Lower leg skin (tissue), 3 donors: ENCODE measurements at regions not wholly inside any gene's neighbourhood (a gene's known extent, or its start where the extent isn't known, plus 50 kb on each side); places are given as distances from the start of the nearest gene placed in this dataset.

ENCODE experiments used
- CTCF ChIP-seq, 3 donors: fragments of 450-650 bp; IDR thresholded peaks; one replicate each; pipeline ENCODE4 v1.5.1; 2016; ENCODE audit warnings: antibody characterized with exemption in 3 of 3, mild to moderate bottlenecking in 3 of 3, moderate library complexity in 2 of 3
- POLR2A ChIP-seq, 2 donors: fragments of 450-650 bp; IDR thresholded peaks; one replicate each; pipeline ENCODE4 v1.6.1; 2016 to 2017; ENCODE audit warnings: antibody characterized with exemption in 2 of 2, mild to moderate bottlenecking in 1 of 2, moderate library complexity in 1 of 2

- TF ChIP-seq POLR2A (IDR thresholded peaks at IDR 0.05) (no peak), CTCF (IDR thresholded peaks at IDR 0.05) (no peak)
Observed at GRCh38 chr17:34435182-34435928, 72.3 kb upstream of the CCL1 start.
